SH-SY5Y (cell line): ENCODE measurements at regions not wholly inside any gene's neighbourhood (a gene's known extent, or its start where the extent isn't known, plus 50 kb on each side); places are given as distances from the start of the nearest gene placed in this dataset.

ENCODE experiments used
- GATA2 ChIP-seq: IDR thresholded peaks from 2 replicates; pipeline ENCODE4 v1.6.1; 2011; ENCODE audit warnings: mild to moderate bottlenecking, low read depth, low read length
- GATA3 ChIP-seq: IDR thresholded peaks from 2 replicates; pipeline ENCODE4 v1.6.1; 2011; ENCODE audit warnings: low read depth, mild to moderate bottlenecking, low read length, moderate library complexity

- TF ChIP-seq GATA2: no peak
- TF ChIP-seq GATA3: no peak
Measured at GRCh38 chr11:23232652-23233051, 372.4 kb upstream of the CCDC179 start.

GRCh38 chr11:23233075-23233474 lies 372.8 kb upstream of the CCDC179 start:
- no peak for TF ChIP-seq GATA3
- TF ChIP-seq GATA2: no peak

- TF ChIP-seq GATA2: no peak
- no peak for TF ChIP-seq GATA3
Measured at GRCh38 chr11:23236826-23237555, 376.7 kb upstream of the CCDC179 start.

GRCh38 chr11:23252426-23252825 lies 392.2 kb upstream of the CCDC179 start:
- no peak for TF ChIP-seq GATA2
- TF ChIP-seq GATA3: no peak

GRCh38 chr11:23257088-23257487 lies 396.8 kb upstream of the CCDC179 start:
- TF ChIP-seq GATA3: no peak
- no peak for TF ChIP-seq GATA2

GRCh38 chr11:23257556-23257955 lies 397.3 kb upstream of the CCDC179 start:
- no peak for TF ChIP-seq GATA3
- TF ChIP-seq GATA2: no peak

- TF ChIP-seq GATA2 (no peak), GATA3 (no peak)
Measured at GRCh38 chr11:23263466-23263865, 403.2 kb upstream of the CCDC179 start.

- TF ChIP-seq GATA2: no peak
- TF ChIP-seq GATA3: no peak
Measured at GRCh38 chr11:23272095-23272494, 411.8 kb upstream of the CCDC179 start.

GRCh38 chr11:23278121-23278520 lies 417.8 kb upstream of the CCDC179 start:
- TF ChIP-seq GATA2 (no peak), GATA3 (no peak)

- TF ChIP-seq GATA3: no peak
- TF ChIP-seq GATA2: no peak
Measured at GRCh38 chr11:23280088-23280487, 419.8 kb upstream of the CCDC179 start.

GRCh38 chr11:23283666-23284065 lies 423.4 kb upstream of the CCDC179 start:
- no peak for TF ChIP-seq GATA3
- TF ChIP-seq GATA2: no peak

GRCh38 chr11:23284631-23285030 lies 424.4 kb upstream of the CCDC179 start:
- TF ChIP-seq GATA3 (no peak), GATA2 (no peak)

- TF ChIP-seq GATA3 (no peak), GATA2 (no peak)
Measured at GRCh38 chr11:23288003-23288783, 427.9 kb upstream of the CCDC179 start.

GRCh38 chr11:23295241-23295640 lies 435.0 kb upstream of the CCDC179 start:
- no peak for TF ChIP-seq GATA3
- no peak for TF ChIP-seq GATA2

GRCh38 chr11:23308041-23308440 lies 447.8 kb upstream of the CCDC179 start:
- no peak for TF ChIP-seq GATA3
- no peak for TF ChIP-seq GATA2
